Coronary artery (tissue), 2 donors: ENCODE measurements at regions not wholly inside any gene's neighbourhood (a gene's known extent, or its start where the extent isn't known, plus 50 kb on each side); places are given as distances from the start of the nearest gene placed in this dataset.

Experiments
- DNase-seq: peaks from one replicate; pipeline ENCODE4 v3.0.0-alpha.2; 2017; ENCODE audit warnings: low spot score
- H3K27ac ChIP-seq, 2 donors: fragments of 200-600 bp; sonication (generic); one replicate each; pipeline ENCODE4 v1.5.1; 2016 to 2019
- H3K4me3 ChIP-seq: fragments of 200-600 bp; sonication (generic); 2 replicates; pipeline ENCODE4 v1.5.1; 2016; ENCODE audit warnings: mild to moderate bottlenecking, moderate library complexity
- TF ChIP-seq, protein P1 (sequence below): fragments of 200-600 bp; sonication (generic); IDR thresholded peaks from one replicate; pipeline ENCODE4 v1.5.1; 2019; ENCODE audit warnings: antibody characterized with exemption

DNA sequence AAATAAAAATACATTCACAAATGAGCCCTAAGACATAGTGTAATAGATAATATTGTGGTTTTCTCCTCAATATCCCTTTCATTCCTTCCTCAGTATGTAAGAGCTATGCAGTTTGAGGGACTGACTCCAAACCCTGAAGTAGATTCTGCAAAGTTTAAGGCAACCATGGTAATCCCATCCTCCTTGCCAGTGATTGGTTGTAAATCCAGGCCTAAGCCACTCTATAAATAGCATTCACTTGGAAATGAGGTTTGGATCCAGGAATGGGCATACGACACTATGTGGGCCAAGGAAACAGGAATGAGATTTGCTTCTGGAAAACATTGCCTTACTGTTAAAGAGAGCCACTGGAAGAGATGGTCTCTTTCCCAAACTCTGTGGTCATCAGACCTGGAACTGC, 468.7 kb upstream of the SOX5 start:
- DNase-seq, result no peak
- Histone ChIP-seq H3K4me3 (no peak overlapping the region), H3K27ac (peak overlapping the region in 1 of 2 donors; percentile 3)
- TF ChIP-seq, protein P1, sequence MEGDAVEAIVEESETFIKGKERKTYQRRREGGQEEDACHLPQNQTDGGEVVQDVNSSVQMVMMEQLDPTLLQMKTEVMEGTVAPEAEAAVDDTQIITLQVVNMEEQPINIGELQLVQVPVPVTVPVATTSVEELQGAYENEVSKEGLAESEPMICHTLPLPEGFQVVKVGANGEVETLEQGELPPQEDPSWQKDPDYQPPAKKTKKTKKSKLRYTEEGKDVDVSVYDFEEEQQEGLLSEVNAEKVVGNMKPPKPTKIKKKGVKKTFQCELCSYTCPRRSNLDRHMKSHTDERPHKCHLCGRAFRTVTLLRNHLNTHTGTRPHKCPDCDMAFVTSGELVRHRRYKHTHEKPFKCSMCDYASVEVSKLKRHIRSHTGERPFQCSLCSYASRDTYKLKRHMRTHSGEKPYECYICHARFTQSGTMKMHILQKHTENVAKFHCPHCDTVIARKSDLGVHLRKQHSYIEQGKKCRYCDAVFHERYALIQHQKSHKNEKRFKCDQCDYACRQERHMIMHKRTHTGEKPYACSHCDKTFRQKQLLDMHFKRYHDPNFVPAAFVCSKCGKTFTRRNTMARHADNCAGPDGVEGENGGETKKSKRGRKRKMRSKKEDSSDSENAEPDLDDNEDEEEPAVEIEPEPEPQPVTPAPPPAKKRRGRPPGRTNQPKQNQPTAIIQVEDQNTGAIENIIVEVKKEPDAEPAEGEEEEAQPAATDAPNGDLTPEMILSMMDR, result no peak

DNA sequence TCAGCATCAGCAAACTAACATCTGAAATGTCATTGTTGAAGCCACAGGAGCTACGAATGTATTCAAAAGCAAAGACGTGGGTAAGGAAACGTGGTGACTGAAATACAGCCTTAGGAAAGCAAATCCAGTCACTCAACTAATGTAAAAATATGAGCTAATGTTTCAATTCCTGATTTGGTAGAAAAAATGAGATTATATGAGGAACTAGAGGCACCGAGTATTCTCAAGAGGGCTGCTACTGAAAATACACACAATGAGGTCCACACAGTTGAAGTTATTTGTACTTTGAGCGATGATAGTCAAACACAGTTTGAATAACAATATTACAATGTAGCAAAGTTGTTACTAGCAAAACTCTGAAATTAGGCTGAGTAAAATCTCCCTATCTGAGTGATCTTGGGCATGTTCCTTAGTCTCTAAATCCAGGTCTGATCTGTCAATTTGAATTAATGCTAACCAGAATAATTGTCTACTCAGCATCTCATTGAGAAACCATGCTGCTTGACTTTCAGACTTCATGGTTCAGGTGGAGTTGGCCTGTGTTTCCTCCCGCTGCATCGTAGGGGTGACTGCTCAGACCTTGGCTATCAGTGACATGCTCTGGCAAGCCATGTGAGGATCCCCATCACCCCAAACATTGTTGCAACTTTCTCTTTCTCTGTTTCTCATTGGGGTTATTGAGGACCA, 467.1 kb upstream of the SOX5 start:
- Histone ChIP-seq H3K4me3 (no peak overlapping the region), H3K27ac (no peak overlapping the region)
- TF ChIP-seq, protein P1, result no peak
- DNase-seq, result no peak

DNA sequence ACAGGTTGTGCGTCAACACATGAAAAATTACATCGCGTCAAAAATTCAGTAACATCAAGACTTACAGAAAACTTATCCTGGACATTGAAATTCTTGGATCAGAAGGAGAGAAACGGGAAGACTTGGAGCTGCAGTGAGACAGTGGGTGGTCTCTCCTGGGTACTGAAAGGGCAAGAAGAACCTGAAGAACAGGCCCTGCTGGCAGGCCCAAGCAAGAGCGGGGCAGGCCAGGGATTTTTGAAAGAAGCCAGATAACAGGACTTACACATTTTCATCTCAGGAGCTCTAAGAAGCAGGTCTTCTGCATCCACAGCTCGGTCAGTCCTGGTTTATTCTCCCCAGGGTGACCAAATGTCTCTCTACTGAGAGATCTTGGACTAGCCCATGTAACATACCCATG, 466.5 kb upstream of the SOX5 start:
- TF ChIP-seq, protein P1, result no peak
- Histone ChIP-seq H3K4me3 (no peak overlapping the region), H3K27ac (no peak overlapping the region)
- DNase-seq, result no peak

DNA sequence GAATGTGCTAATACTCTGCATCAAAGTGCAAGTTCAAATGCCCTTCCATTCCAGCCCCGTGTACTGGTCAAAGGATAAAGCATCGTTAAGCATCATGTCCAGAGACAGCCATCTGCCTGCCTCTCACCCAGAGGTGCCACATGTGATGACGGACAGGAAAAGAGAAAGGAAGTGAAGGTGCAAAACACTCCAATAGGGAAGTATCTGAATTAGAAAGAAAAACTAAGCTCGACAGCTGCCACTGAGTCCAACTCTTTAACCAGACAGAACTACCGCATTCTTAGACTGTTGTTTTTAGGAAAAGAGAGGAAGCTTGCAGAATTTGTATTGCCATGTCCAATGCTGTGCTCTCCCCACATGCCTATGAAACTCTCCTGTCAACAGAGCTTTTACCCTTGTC, 465.0 kb upstream of the SOX5 start:
- Histone ChIP-seq H3K4me3 (peak overlapping the region; percentile 23), H3K27ac (no peak overlapping the region)
- TF ChIP-seq, protein P1, result no peak
- DNase-seq, result no peak

DNA sequence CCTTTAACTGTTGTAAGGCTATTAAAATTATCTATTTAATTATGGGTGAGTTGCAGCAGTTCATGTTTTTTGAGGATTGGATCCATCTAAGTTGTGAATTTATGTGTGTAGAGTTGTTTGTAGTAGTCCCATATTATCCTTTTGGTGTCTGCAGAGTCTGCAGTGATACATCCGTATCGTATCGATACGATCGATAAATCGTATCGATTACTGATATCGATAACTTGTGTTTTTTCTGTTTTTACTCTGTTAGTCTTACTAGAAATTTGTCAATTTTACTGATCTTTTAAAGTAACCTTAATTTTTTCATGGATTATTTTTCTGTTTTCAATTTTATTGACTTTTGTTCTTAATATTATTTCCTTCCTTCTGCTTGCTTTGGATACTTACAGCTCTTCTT, 462.5 kb upstream of the SOX5 start:
- no peak overlapping the region for H3K27ac ChIP-seq
- TF ChIP-seq, protein P1, result no peak
- no peak overlapping the region for H3K4me3 ChIP-seq
- no peak for DNase-seq

DNA sequence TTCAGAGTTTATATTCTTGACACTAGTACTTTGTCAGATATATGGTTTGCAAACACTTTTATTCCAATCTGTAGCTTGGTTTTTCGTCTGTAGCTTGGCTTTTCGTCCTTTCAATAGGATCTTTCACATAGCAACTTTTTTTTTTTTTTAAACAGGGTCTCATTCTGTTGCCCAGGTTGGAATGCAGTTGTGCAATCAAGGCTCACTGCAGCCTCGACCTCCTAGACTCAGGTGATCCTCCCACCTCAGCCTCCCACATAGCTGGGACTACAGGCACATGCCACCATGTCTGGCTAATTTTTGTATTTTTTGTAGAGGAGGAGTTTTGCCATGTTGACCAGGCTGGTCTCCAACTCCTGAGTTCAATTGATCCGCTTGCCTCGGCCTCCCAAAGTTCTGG, 460.4 kb upstream of the SOX5 start:
- Histone ChIP-seq H3K27ac (no peak overlapping the region), H3K4me3 (no peak overlapping the region)
- DNase-seq, result no peak
- TF ChIP-seq, protein P1, result no peak

DNA sequence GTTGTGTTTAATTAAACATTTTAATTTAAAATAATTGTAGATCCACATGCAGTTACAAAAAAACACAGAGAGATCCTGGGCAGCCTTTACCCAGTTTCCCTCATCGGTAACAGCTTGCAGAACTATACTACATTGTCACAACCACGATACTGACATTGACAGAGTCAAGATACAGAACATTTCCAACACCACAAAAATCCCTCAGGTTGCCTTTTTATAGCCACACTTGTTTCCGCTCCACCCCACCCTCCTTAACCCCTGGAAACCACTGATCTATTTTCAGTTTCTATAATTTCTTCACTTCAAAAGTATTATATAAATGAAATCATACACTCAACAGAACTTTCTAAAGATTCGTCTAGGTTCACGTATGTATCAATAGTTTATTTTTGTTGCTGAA, 458.8 kb upstream of the SOX5 start:
- Histone ChIP-seq H3K4me3 (no peak overlapping the region), H3K27ac (no peak overlapping the region)
- TF ChIP-seq, protein P1, result no peak
- DNase-seq, result no peak
